ENCODE measurements at regions not wholly inside any gene's neighbourhood (a gene's known extent, or its start where the extent isn't known, plus 50 kb on each side); places are given as distances from the start of the nearest gene placed in this dataset.

DNA sequence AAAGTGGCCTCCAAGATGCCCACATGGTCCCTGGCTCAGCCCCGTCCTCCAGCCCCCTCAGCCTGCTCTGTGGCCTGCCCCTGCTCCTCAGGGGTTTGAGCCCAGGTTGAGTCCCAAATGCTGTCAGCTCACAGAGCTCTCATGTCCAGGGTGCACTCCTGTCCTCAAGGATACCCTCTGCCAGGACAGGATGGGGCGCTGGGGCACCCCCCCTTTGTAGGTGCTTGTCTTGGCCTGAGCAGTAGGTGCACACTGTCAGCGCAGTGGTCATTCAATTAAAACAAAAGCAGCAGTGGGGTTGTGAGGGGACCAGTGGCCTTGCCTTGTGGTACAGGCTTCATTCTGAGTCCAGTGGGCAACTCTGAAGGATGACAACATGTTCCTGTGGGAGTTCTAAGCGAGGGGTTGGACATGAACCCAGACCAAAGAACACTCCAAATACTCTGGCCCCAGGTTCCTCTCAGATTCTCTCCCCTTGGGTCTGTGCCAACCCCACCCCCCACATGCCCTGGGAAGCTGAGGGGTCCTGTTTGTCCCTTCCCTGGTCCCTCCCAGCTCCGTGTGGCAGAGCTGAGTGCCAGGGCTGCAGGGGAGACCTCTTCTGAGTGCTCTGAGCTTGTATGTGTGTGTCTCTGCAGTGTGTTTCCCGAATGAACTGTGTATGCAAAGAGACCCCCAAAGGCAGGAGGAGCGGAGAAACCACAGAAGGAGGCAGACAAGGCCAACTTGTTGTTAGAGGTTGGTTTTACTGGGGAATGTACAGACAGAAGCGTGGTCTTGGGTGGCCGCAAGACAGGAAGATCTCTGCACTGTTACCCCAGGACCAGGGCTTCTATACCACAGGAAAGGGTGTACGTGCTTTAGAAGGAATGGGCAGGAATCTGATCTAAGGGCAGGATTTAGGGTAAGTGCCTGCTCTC lies 155.6 kb upstream of the HS6ST1 start:
- no peak for DNase-seq

GRCh38 chr2:128474962-128475361 lies 156.3 kb upstream of the HS6ST1 start:
- DNase-seq: no peak

DNA sequence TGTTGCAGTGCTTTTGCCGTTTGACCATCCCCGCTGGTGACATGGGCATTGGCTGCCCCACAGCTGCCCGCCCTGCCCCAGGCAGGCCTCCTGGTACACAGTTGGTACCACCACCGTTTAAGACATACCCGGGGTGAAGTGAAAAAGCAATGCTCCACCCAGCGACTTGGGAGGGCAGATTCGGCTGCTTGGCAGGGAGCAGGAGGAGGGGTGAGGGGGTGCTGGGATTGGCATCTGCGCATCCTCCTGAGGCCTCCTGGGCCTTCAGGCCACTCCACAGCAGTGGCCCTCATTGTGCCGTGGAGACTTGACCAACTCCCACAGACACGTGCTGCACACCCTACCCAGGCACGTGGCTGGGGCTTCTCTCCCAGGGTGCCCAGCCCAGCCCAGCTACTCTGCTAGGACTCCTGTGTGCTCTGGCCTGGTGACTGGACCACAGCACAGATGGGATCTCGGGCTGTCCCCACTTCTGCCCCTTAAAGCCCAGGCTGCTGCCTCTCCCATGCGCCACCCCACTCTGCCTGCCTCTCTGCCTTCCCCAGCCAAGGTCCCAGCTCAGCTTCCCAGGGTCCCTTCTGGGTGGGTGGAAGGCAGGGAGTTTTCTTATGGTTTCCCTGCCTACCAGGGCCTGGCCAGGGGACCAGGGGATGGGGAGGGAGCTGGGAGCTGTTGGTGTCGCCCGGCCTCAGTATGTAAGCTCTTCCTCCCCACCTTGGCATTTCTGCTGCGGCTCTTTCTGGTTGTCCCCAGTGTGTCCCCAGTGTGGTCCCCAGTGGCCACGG lies 157.0 kb upstream of the HS6ST1 start:
- DNase-seq: no peak

DNA sequence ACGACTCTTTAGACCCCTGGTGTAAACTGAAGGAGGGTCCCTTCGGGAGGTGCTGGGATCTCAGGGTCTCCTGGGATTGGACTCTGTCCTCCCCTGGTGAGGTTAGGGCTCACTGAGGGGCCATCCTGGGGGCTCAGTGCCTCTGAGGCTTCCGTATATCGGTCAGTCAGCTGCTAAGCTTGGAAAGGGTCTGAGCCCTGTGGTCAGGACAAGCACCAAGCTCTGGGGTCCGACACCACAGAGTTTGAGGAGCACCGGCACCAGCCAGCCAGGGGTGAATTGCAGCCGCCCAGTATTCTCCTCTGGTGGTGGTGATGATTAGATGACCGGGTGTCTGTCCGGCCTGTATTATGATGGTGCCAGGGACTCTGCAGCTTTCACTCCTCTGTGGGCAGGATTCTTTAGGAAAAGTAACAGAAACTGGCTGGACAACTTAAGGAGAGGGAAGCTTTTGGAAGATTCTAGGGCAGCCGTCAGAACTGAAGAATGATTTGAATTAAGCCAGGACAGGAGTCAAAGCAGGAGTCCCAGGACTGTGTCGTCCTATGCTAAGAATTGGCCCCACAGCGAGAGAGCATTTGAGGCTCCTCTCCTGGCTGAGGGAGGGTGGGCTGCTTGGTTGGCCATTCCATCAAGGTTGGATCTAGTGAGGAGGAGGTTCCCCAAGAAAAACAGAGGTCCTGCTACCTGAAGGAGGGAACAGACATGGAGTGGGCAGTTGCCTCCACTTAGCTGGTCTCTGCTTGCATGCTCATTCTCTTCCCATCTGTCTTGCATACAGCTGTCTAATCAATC lies 158.6 kb upstream of the HS6ST1 start:
- no peak for DNase-seq

DNA sequence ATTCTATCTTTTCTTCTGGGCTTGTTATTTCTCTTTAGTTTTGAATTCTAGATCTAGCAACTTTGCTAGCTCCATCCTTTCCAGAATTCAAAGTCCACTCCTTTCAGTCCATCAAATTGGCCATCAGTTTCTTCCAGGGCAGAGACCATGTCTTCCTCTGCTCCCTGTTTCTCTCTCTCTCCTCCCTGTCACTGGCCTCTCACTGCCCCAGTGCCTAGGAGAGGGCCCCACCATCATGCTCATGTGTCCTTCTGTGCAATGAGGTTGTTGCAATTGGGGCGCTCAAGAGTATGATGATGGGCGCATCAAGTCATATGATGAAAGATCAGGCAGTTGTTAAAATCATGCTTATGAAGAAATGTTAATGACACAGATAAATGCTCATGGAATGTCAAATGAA lies 159.2 kb upstream of the HS6ST1 start:
- no peak for DNase-seq

DNA sequence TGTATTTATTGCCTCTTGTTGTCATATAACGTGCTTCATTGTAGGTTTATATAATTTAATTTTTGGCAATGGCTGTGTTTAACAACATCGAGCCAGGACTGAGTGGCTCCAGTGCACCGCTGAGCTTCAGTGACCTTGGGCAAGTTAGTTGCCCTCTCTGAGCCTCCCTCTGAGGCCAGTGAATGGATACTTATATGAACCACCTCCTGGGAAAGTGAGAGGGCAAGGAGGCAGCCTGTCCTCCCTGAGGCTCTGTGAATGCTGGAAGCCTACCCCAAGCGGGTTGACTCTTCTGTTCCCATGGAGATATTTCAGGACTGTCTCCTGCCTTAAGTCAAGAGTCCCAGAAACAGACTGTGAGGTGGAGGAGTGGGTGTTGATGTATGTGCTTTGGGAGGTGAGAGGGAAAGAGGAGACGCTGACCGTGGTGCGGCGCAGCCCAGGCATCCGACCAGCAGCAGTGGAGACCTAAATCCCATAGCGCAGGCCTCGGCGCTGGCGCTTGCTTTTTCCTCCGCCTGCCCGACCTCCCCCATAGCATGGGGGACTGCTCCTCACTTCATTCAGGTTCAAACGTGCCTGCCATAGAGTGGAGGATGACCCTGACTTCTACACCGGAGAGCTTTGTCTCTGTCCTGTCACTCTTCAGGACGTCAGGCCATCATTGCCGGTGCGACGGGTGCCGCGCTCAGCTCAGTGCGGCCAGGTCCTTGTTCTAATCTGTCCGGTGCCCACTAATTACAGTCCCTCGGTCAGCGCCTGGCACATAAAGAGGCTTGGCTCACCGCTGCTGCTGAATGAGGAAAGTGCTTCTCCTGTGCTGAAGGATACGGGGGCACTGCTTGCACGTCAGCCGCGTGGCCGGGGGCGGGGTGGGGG lies 167.3 kb upstream of the HS6ST1 start:
- no peak for DNase-seq

- peak; percentile 15 for DNase-seq
These were observed 168.1 kb upstream of the HS6ST1 start for GRCh38 chr2:128486640-128487375.

GRCh38 chr2:128487650-128488387 lies 169.2 kb upstream of the HS6ST1 start:
- DNase-seq: peak; percentile 15

DNA sequence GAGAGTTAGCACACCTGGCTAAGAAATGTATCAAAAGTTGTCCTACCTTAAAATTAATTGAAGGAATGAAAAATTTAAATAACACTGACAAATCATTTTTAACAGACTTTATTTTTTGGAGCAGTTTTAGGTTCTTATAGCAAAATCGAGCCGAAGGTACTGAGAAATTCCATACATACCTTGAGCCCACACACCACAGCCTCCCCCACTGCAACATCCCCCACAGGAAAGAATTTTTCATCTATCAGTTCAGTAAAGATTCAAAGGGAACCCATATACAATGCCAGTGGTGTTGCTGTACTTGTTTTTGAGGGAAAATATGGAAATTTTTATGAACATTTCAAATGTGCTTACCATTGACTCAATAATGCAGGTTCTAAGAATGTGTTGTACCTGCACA lies 169.8 kb upstream of the HS6ST1 start:
- DNase-seq: no peak

GRCh38 chr2:128489526-128490273 lies 171.0 kb upstream of the HS6ST1 start:
- no peak for DNase-seq

GRCh38 chr2:128490321-128490720 lies 171.7 kb upstream of the HS6ST1 start:
- no peak for DNase-seq

- DNase-seq: no peak
These were observed 172.4 kb upstream of the HS6ST1 start for GRCh38 chr2:128490881-128491691.

- DNase-seq: no peak
These were observed 173.1 kb upstream of the HS6ST1 start for GRCh38 chr2:128491692-128492244.

GRCh38 chr2:128492966-128493811 lies 174.5 kb upstream of the HS6ST1 start:
- DNase-seq: no peak

GRCh38 chr2:128493880-128494279 lies 175.2 kb upstream of the HS6ST1 start:
- no peak for DNase-seq

DNA sequence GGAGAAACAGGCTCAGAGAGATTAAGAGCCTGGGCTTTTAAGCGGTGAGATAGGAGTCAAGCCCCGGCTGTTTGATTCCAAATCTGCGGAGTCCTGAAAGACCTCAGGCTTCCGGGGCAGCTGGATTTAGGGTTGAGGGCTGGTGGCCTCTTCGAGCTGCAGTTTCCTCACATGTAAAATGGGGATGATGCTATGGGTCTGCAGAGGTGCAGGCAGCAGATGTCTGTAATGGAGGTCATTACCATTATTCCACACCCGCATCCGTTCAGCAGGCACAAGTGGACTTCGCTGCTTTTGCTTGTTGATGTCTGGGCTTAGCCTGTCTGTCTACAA lies 175.6 kb upstream of the HS6ST1 start:
- DNase-seq: no peak

- DNase-seq: no peak
These were observed 176.1 kb upstream of the HS6ST1 start for GRCh38 chr2:128494640-128495321.

All from activated CD8-positive, alpha-beta memory T cell treated with anti-CD3 and anti-CD28 coated beads for 24 hours (primary cell).